ENCODE measurements at regions not wholly inside any gene's neighbourhood (a gene's known extent, or its start where the extent isn't known, plus 50 kb on each side); places are given as distances from the start of the nearest gene placed in this dataset.

DNA sequence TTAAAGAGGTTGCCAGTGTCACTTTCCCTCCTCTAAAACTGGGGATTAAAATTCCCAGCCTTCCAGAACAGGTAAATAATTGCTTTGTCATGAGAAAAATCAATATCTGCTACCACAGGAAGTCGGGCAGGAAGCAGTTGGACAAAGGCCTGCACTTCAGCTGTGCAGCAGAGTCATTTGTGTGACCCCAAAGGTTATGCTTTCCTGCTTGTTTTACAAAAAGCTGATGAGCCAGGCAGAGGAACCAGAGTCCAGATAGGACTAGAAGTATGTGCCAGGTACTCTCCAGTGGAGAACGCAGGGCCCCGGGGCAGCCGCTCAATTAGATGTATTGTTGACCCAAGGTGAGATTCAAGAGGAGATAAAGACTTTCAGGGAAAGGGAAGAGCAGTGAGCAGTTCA is 117.1 kb upstream of the FRMD6 start:
- no peaks in the 10 kb centered on the region for H3K27me3 ChIP-seq (ENCODE audit: low read depth, low read length)
- H3K27ac ChIP-seq (ENCODE audit: low read length) = no peak overlapping the region
- H3K36me3 ChIP-seq (ENCODE audit: control insufficient read depth in 1 of 2, insufficient read depth in 2 of 2, low read length in 2 of 2) = no peaks in the 10 kb centered on the region
- H3K9me3 ChIP-seq (ENCODE audit: control insufficient read depth in 1 of 2, low read length in 2 of 2) = peaks cover 0 to 4% of the 10 kb centered on the region in 2 donors
- H3K4me1 ChIP-seq (ENCODE audit: control insufficient read depth in 1 of 2, insufficient read depth in 2 of 2, low read length in 2 of 2) = no peaks in the 10 kb centered on the region
- no peak overlapping the region for H3K4me3 ChIP-seq (ENCODE audit: low read depth in 1 of 2, low read length in 2 of 2)

DNA sequence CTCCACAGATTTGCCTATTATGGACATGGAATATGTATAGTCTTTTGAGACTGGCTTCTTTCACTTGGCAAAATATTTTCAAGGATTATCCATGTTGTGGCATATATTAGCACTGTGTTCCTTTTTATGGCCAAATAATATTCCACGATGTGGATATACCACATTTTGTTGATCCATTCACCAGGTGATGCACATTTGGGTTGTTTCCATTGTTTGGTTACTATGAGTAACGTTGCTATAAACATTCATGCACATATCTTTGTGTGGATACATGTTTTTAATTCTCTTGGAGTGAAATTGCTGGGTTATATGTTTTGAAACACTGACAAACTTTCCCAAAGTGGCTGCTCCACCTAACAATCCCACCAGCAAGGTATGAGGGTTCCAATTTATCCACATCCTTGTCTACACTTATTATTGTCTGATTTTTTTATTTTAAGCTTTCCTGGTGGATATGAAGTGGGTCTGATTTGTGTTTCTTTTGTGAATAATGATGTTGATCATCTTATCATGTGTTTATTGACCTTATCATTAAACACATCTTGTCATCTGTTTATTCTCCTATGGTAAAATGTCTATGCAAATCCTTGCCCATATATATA is 116.2 kb upstream of the FRMD6 start:
- Histone ChIP-seq H3K27ac (ENCODE audit: low read length) (no peak overlapping the region), H3K36me3 (ENCODE audit: control insufficient read depth in 1 of 2, insufficient read depth in 2 of 2, low read length in 2 of 2) (no peaks in the 10 kb centered on the region), H3K9me3 (ENCODE audit: control insufficient read depth in 1 of 2, low read length in 2 of 2) (peaks cover 0 to 4% of the 10 kb centered on the region in 2 donors), H3K27me3 (ENCODE audit: low read depth, low read length) (no peaks in the 10 kb centered on the region), H3K4me1 (ENCODE audit: control insufficient read depth in 1 of 2, insufficient read depth in 2 of 2, low read length in 2 of 2) (peaks cover 0 to 4% of the 10 kb centered on the region in 2 donors), H3K4me3 (ENCODE audit: low read depth in 1 of 2, low read length in 2 of 2) (no peak overlapping the region)

- Histone ChIP-seq H3K36me3 (ENCODE audit: control insufficient read depth in 1 of 2, insufficient read depth in 2 of 2, low read length in 2 of 2) (no peaks in the 10 kb centered on the region), H3K27me3 (ENCODE audit: low read depth, low read length) (no peaks in the 10 kb centered on the region), H3K4me1 (ENCODE audit: control insufficient read depth in 1 of 2, insufficient read depth in 2 of 2, low read length in 2 of 2) (peaks cover 0 to 4% of the 10 kb centered on the region in 2 donors), H3K27ac (ENCODE audit: low read length) (no peak overlapping the region), H3K4me3 (ENCODE audit: low read depth in 1 of 2, low read length in 2 of 2) (no peak overlapping the region), H3K9me3 (ENCODE audit: control insufficient read depth in 1 of 2, low read length in 2 of 2) (peaks cover 0 to 4% of the 10 kb centered on the region in 2 donors)
Observed at GRCh38 chr14:51538973-51539372, 112.7 kb upstream of the FRMD6 start.

GRCh38 chr14:51539571-51540037 is 112.1 kb upstream of the FRMD6 start:
- peaks cover 0 to 4% of the 10 kb centered on the region in 2 donors for H3K9me3 ChIP-seq (ENCODE audit: control insufficient read depth in 1 of 2, low read length in 2 of 2)
- no peaks in the 10 kb centered on the region for H3K36me3 ChIP-seq (ENCODE audit: control insufficient read depth in 1 of 2, insufficient read depth in 2 of 2, low read length in 2 of 2)
- peaks cover 0 to 4% of the 10 kb centered on the region in 2 donors for H3K4me1 ChIP-seq (ENCODE audit: control insufficient read depth in 1 of 2, insufficient read depth in 2 of 2, low read length in 2 of 2)
- peak overlapping the region; percentile 32 for H3K27ac ChIP-seq (ENCODE audit: low read length)
- H3K27me3 ChIP-seq (ENCODE audit: low read depth, low read length) = no peaks in the 10 kb centered on the region
- H3K4me3 ChIP-seq (ENCODE audit: low read depth in 1 of 2, low read length in 2 of 2) = no peak overlapping the region

- Histone ChIP-seq H3K4me3 (ENCODE audit: low read depth in 1 of 2, low read length in 2 of 2) (no peak overlapping the region), H3K27ac (ENCODE audit: low read length) (peak overlapping the region; percentile 32), H3K36me3 (ENCODE audit: control insufficient read depth in 1 of 2, insufficient read depth in 2 of 2, low read length in 2 of 2) (no peaks in the 10 kb centered on the region)
Observed at GRCh38 chr14:51540364-51540763, 111.3 kb upstream of the FRMD6 start.

DNA sequence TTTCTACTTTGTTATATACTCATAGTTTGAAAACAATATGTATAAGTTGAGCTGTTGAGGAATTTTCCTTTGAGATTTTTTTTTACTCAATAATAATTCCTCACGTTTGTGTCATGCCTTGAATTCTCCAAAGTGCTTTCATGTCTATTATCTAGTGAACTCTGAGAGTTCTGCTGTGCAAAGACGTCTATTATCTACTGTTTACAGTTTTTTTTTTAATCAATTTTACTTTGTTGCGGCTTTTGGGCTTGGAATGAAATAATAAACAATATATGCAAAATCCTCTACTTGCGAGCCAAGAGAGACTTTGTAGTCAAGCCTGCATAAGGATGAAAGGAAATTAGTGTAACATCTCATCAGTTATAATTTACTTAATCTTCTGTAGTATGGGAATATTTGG is 107.2 kb upstream of the FRMD6 start:
- peaks cover 0 to 10% of the 10 kb centered on the region in 2 donors for H3K4me1 ChIP-seq (ENCODE audit: control insufficient read depth in 1 of 2, insufficient read depth in 2 of 2, low read length in 2 of 2)
- H3K27me3 ChIP-seq (ENCODE audit: low read depth, low read length) = no peaks in the 10 kb centered on the region
- no peaks in the 10 kb centered on the region for H3K9me3 ChIP-seq (ENCODE audit: control insufficient read depth in 1 of 2, low read length in 2 of 2)
- H3K4me3 ChIP-seq (ENCODE audit: low read depth in 1 of 2, low read length in 2 of 2) = no peak overlapping the region
- no peaks in the 10 kb centered on the region for H3K36me3 ChIP-seq (ENCODE audit: control insufficient read depth in 1 of 2, insufficient read depth in 2 of 2, low read length in 2 of 2)
- H3K27ac ChIP-seq (ENCODE audit: low read length) = no peak overlapping the region

More at GRCh38 chr14:51540364-51540763, 111.3 kb upstream of the FRMD6 start:
- peaks cover 0 to 7% of the 10 kb centered on the region in 2 donors for H3K4me1 ChIP-seq (ENCODE audit: control insufficient read depth in 1 of 2, insufficient read depth in 2 of 2, low read length in 2 of 2)
- peaks cover 0 to 3% of the 10 kb centered on the region in 2 donors for H3K9me3 ChIP-seq (ENCODE audit: control insufficient read depth in 1 of 2, low read length in 2 of 2)
- H3K27me3 ChIP-seq (ENCODE audit: low read depth, low read length) = no peaks in the 10 kb centered on the region

- Histone ChIP-seq H3K36me3 (ENCODE audit: control insufficient read depth in 1 of 2, insufficient read depth in 2 of 2, low read length in 2 of 2) (no peaks in the 10 kb centered on the region), H3K27me3 (ENCODE audit: low read depth, low read length) (no peaks in the 10 kb centered on the region)
Observed at GRCh38 chr14:51544901-51545300, 106.8 kb upstream of the FRMD6 start.

DNA sequence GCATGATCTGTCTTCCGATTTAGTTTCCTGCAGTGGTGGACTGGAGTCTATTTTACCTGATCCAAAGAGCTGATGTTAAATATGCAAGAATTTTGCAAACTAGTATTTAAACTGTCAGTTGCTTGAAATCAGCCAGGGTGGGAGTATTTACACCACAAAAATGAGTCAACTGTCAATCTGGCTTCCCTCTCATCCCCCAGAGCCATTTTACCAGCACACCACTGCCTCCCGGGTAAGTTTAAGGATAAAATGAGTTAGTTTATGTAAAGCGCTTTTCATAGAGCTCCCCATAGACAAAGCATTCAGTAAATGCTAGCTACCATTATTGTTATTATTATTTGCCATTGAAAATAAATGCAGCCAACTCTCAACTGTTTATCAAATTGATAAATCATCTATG is 106.3 kb upstream of the FRMD6 start:
- Histone ChIP-seq H3K27me3 (ENCODE audit: low read depth, low read length) (no peaks in the 10 kb centered on the region), H3K4me3 (ENCODE audit: low read depth in 1 of 2, low read length in 2 of 2) (no peak overlapping the region), H3K27ac (ENCODE audit: low read length) (no peak overlapping the region), H3K9me3 (ENCODE audit: control insufficient read depth in 1 of 2, low read length in 2 of 2) (no peaks in the 10 kb centered on the region), H3K4me1 (ENCODE audit: control insufficient read depth in 1 of 2, insufficient read depth in 2 of 2, low read length in 2 of 2) (peaks cover 0 to 6% of the 10 kb centered on the region in 2 donors), H3K36me3 (ENCODE audit: control insufficient read depth in 1 of 2, insufficient read depth in 2 of 2, low read length in 2 of 2) (no peaks in the 10 kb centered on the region)

More at GRCh38 chr14:51544901-51545300, 106.8 kb upstream of the FRMD6 start:
- H3K4me1 ChIP-seq (ENCODE audit: control insufficient read depth in 1 of 2, insufficient read depth in 2 of 2, low read length in 2 of 2) = peaks cover 0 to 10% of the 10 kb centered on the region in 2 donors
- no peaks in the 10 kb centered on the region for H3K9me3 ChIP-seq (ENCODE audit: control insufficient read depth in 1 of 2, low read length in 2 of 2)
- H3K27ac ChIP-seq (ENCODE audit: low read length) = no peak overlapping the region
- H3K4me3 ChIP-seq (ENCODE audit: low read depth in 1 of 2, low read length in 2 of 2) = no peak overlapping the region

GRCh38 chr14:51546099-51546498 is 105.6 kb upstream of the FRMD6 start:
- H3K9me3 ChIP-seq (ENCODE audit: control insufficient read depth in 1 of 2, low read length in 2 of 2) = no peaks in the 10 kb centered on the region
- H3K27me3 ChIP-seq (ENCODE audit: low read depth, low read length) = no peaks in the 10 kb centered on the region
- no peaks in the 10 kb centered on the region for H3K36me3 ChIP-seq (ENCODE audit: control insufficient read depth in 1 of 2, insufficient read depth in 2 of 2, low read length in 2 of 2)
- peaks cover 0 to 6% of the 10 kb centered on the region in 2 donors for H3K4me1 ChIP-seq (ENCODE audit: control insufficient read depth in 1 of 2, insufficient read depth in 2 of 2, low read length in 2 of 2)
- H3K27ac ChIP-seq (ENCODE audit: low read length) = peak overlapping the region; percentile 81
- H3K4me3 ChIP-seq (ENCODE audit: low read depth in 1 of 2, low read length in 2 of 2) = no peak overlapping the region

- H3K4me3 ChIP-seq (ENCODE audit: low read depth in 1 of 2, low read length in 2 of 2) = no peak overlapping the region
- no peaks in the 10 kb centered on the region for H3K9me3 ChIP-seq (ENCODE audit: control insufficient read depth in 1 of 2, low read length in 2 of 2)
- H3K36me3 ChIP-seq (ENCODE audit: control insufficient read depth in 1 of 2, insufficient read depth in 2 of 2, low read length in 2 of 2) = no peaks in the 10 kb centered on the region
- H3K4me1 ChIP-seq (ENCODE audit: control insufficient read depth in 1 of 2, insufficient read depth in 2 of 2, low read length in 2 of 2) = peaks cover 0 to 6% of the 10 kb centered on the region in 2 donors
- peak overlapping the region; percentile 81 for H3K27ac ChIP-seq (ENCODE audit: low read length)
- no peaks in the 10 kb centered on the region for H3K27me3 ChIP-seq (ENCODE audit: low read depth, low read length)
Observed at GRCh38 chr14:51546603-51547258, 105.0 kb upstream of the FRMD6 start.

DNA sequence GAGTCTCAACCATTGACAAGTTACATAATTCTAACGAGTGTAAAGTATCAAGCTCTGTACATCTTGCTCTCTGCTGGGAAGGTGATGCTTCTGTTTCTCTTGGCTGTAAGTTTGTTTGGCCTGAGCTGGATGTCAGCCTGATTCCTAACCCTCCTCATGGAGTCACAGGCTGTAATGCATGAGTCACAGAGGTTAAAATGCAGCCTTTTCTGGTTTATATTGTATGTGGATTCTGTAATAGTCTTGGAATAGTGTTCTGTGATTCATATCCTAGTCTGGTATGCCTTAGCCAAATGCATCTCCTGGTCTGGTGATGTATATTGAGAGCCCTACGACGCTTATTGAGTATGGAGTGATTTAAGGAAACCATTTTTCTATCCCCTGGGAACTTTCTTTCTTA is 104.5 kb upstream of the FRMD6 start:
- Histone ChIP-seq H3K9me3 (ENCODE audit: control insufficient read depth in 1 of 2, low read length in 2 of 2) (no peaks in the 10 kb centered on the region), H3K4me3 (ENCODE audit: low read depth in 1 of 2, low read length in 2 of 2) (no peak overlapping the region), H3K27ac (ENCODE audit: low read length) (peak overlapping the region; percentile 81), H3K27me3 (ENCODE audit: low read depth, low read length) (no peaks in the 10 kb centered on the region), H3K4me1 (ENCODE audit: control insufficient read depth in 1 of 2, insufficient read depth in 2 of 2, low read length in 2 of 2) (peaks cover 0 to 6% of the 10 kb centered on the region in 2 donors), H3K36me3 (ENCODE audit: control insufficient read depth in 1 of 2, insufficient read depth in 2 of 2, low read length in 2 of 2) (no peaks in the 10 kb centered on the region)
